OCI-LY3 (cell line): ENCODE measurements at regions not wholly inside any gene's neighbourhood (a gene's known extent, or its start where the extent isn't known, plus 50 kb on each side); places are given as distances from the start of the nearest gene placed in this dataset.

Source experiments
- H2AFZ ChIP-seq: fragments of 200-600, 300-600 bp; shearing (Covaris generic); 2 replicates; pipeline ENCODE4 v1.6.0; 2014; ENCODE audit warnings: antibody characterized with exemption, low read depth, low read length
- H3K27ac ChIP-seq: fragments of 200-600, 300-600 bp; sonication (generic); 2 replicates; pipeline ENCODE4 v1.5.1; 2014; ENCODE audit warnings: mild to moderate bottlenecking, low read length, moderate library complexity, mixed read lengths
- H3K27me3 ChIP-seq: fragments of 200-600, 300-600 bp; sonication (generic); 2 replicates; pipeline ENCODE4 v1.6.1; 2014; ENCODE audit warnings: low read depth, low read length, mixed read lengths
- H3K36me3 ChIP-seq: fragments of 200-600, 300-600 bp; sonication (generic); replicated peaks from 2 replicates; pipeline ENCODE3; 2014; ENCODE audit warnings: low read depth, low read length, mixed read lengths
- H3K4me1 ChIP-seq: fragments of 300-600, 200-600 bp; sonication (generic); 2 replicates; pipeline ENCODE4 v1.6.1; 2014; ENCODE audit warnings: low read length, mixed read lengths
- H3K4me2 ChIP-seq: fragments of 200-600, 300-600 bp; sonication (generic); 2 replicates; pipeline ENCODE4 v1.6.1; 2014; ENCODE audit warnings: low read length, mixed read lengths
- H3K4me3 ChIP-seq: fragments of 300-600, 200-600 bp; sonication (generic); 2 replicates; pipeline ENCODE4 v1.5.1; 2014; ENCODE audit warnings: antibody characterized with exemption, mild to moderate bottlenecking, low read length, moderate library complexity
- H3K79me2 ChIP-seq: fragments of 300-600, 200-600 bp; shearing (Covaris generic); 2 replicates; pipeline ENCODE4 v1.6.1; 2014; ENCODE audit warnings: mild to moderate bottlenecking, low read length, mixed read lengths
- H3K9ac ChIP-seq: fragments of 300-600, 200-600 bp; shearing (Covaris generic); 2 replicates; pipeline ENCODE4 v1.6.0; 2014; ENCODE audit warnings: mild to moderate bottlenecking, low read length, moderate library complexity
- H3K9me3 ChIP-seq: fragments of 200-600, 300-600 bp; shearing (Covaris generic); 2 replicates; pipeline ENCODE4 v1.6.1; 2014; ENCODE audit warnings: low read length, mixed read lengths; ENCODE audit not compliant: insufficient read depth
- H4K20me1 ChIP-seq: fragments of 200-600, 300-600 bp; sonication (generic); 2 replicates; pipeline ENCODE4 v1.6.1; 2016; ENCODE audit warnings: low read length, mixed read lengths; ENCODE audit not compliant: insufficient read depth
- EZH2phosphoT487 ChIP-seq: fragments of 200-600 bp; shearing (Covaris generic); IDR thresholded peaks from 2 replicates; pipeline ENCODE4 v1.6.1; 2018; ENCODE audit warnings: antibody characterized with exemption, mixed run types, low read depth
- TF ChIP-seq, protein P1 (sequence below): fragments of 200-600, 300-600 bp; sonication (generic); IDR thresholded peaks from 2 replicates; pipeline ENCODE4 v1.5.1; 2014; ENCODE audit warnings: antibody characterized with exemption, low read length, low read depth

DNA sequence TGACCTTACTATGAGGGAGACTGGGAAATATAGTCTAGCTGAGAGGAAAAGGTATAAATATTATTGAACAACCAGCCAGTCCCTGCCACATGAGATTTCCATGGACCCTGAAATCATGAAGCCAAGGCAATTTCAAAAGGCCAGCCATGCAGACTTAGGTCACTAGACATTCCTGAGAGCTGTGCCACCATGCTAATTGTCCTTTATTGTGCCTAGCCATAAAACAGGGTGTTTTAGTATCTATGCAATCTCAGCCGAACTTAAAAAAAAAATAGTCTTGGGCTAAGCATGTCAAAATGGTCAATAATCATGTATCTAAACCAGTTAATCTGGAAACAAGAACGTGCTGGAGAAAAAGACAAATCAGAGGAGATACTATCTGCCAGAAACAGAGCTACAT is 269.5 kb downstream of the LNPK start:
- no peaks in the 10 kb centered on the region for H3K9me3 ChIP-seq
- H3K4me2 ChIP-seq: no peak overlapping the region
- H2AFZ ChIP-seq: no peak overlapping the region
- no peak overlapping the region for H3K4me3 ChIP-seq
- H4K20me1 ChIP-seq: no peaks in the 10 kb centered on the region
- TF ChIP-seq, protein P1, sequence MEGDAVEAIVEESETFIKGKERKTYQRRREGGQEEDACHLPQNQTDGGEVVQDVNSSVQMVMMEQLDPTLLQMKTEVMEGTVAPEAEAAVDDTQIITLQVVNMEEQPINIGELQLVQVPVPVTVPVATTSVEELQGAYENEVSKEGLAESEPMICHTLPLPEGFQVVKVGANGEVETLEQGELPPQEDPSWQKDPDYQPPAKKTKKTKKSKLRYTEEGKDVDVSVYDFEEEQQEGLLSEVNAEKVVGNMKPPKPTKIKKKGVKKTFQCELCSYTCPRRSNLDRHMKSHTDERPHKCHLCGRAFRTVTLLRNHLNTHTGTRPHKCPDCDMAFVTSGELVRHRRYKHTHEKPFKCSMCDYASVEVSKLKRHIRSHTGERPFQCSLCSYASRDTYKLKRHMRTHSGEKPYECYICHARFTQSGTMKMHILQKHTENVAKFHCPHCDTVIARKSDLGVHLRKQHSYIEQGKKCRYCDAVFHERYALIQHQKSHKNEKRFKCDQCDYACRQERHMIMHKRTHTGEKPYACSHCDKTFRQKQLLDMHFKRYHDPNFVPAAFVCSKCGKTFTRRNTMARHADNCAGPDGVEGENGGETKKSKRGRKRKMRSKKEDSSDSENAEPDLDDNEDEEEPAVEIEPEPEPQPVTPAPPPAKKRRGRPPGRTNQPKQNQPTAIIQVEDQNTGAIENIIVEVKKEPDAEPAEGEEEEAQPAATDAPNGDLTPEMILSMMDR: no peak
- no peak for TF ChIP-seq EZH2phosphoT487
- no peaks in the 10 kb centered on the region for H3K36me3 ChIP-seq
- H3K4me1 ChIP-seq: peaks cover 6% of the 10 kb centered on the region; the same call in 1 of the 2 replicates
- no peak overlapping the region for H3K27ac ChIP-seq
- H3K27me3 ChIP-seq: no peaks in the 10 kb centered on the region
- H3K9ac ChIP-seq: no peak overlapping the region
- no peaks in the 10 kb centered on the region for H3K79me2 ChIP-seq

DNA sequence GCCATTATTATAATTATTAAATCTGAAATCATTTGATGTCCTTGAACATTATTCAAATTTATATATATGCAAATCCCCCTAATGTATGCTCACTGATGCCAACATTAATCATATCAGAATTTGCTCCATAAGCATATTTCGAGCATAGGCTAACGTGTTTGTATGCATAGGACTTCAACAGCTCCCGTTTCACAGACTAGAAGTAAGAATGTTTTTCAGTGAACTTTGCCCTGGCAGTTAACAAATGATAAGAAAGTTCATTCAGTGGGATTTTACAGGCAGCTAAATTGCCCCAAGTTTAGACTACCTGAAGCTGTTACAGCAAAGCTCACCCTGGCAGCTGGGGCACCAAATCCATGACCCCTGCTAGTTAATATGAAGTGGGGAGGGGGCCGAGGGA is 272.0 kb downstream of the LNPK start:
- H3K4me2 ChIP-seq: no peak overlapping the region
- TF ChIP-seq, protein P1: no peak
- no peak for TF ChIP-seq EZH2phosphoT487
- no peak overlapping the region for H3K27ac ChIP-seq
- H3K36me3 ChIP-seq: no peaks in the 10 kb centered on the region
- H2AFZ ChIP-seq: no peak overlapping the region
- no peaks in the 10 kb centered on the region for H3K79me2 ChIP-seq
- no peaks in the 10 kb centered on the region for H3K9me3 ChIP-seq
- peaks cover 6% of the 10 kb centered on the region; the same call in 1 of the 2 replicates for H3K4me1 ChIP-seq
- no peak overlapping the region for H3K4me3 ChIP-seq
- H4K20me1 ChIP-seq: no peaks in the 10 kb centered on the region
- no peak overlapping the region for H3K9ac ChIP-seq
- H3K27me3 ChIP-seq: no peaks in the 10 kb centered on the region

DNA sequence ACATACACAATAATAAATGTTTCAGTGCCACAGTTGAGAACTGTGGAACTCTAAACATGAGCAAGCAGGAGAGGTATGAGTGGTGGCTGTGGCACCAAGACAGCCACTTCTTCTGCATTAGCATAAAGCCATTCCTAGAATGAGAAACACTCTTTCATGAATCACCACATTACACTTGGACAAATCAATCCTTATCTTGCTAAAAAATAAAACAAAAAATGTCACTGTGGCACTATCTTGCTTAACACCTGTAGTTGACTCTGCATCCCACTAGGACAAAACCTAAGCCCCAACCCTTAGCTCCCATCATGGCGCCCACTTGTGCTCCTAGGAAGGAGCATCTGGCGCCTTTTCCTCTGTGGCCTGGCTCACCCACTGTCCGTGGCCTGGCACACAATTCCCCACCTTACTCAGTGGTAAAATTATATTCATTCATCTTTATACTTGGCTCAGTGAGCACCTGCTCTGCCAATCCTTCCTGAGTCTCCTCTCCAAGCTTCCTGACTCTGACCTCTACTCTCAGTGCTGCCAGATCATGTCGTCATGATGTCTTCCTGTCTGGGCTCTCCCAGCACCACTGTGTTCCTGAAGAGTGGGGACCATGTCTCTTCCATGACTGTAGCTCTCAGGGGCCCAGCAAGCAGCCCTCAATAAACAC is 272.9 kb downstream of the LNPK start:
- no peak overlapping the region for H2AFZ ChIP-seq
- H3K9me3 ChIP-seq: no peaks in the 10 kb centered on the region
- H3K4me3 ChIP-seq: no peak overlapping the region
- no peaks in the 10 kb centered on the region for H3K79me2 ChIP-seq
- H3K27ac ChIP-seq: no peak overlapping the region
- H3K27me3 ChIP-seq: no peaks in the 10 kb centered on the region
- no peaks in the 10 kb centered on the region for H4K20me1 ChIP-seq
- TF ChIP-seq EZH2phosphoT487: no peak
- H3K4me2 ChIP-seq: no peak overlapping the region
- H3K4me1 ChIP-seq: no peaks in the 10 kb centered on the region
- no peak overlapping the region for H3K9ac ChIP-seq
- no peaks in the 10 kb centered on the region for H3K36me3 ChIP-seq

DNA sequence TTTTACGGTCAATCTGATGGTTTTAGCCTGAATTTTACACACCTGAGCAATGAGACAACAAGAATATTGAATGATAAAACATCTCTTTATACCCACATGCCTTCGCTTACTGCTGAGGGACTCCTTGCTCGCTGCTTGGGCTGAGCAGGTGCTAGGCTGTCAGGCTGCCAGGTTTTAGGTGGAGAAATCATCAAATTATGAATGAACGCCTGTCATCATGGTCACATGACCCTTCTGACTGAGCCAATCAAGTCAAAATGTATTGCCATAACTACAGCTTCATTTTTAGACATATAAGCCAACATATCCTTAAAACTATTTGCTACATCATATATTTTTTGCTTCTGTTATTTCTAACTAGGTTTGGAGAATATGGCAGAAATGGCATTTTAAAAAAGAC is 274.0 kb downstream of the LNPK start:
- no peak overlapping the region for H3K27ac ChIP-seq
- H3K36me3 ChIP-seq: no peaks in the 10 kb centered on the region
- H3K4me1 ChIP-seq: no peaks in the 10 kb centered on the region
- no peak overlapping the region for H3K4me2 ChIP-seq
- no peaks in the 10 kb centered on the region for H4K20me1 ChIP-seq
- H3K79me2 ChIP-seq: no peaks in the 10 kb centered on the region
- no peaks in the 10 kb centered on the region for H3K27me3 ChIP-seq
- H3K9me3 ChIP-seq: no peaks in the 10 kb centered on the region
- no peak for TF ChIP-seq EZH2phosphoT487
- TF ChIP-seq, protein P1: no peak
- H3K9ac ChIP-seq: no peak overlapping the region
- H3K4me3 ChIP-seq: no peak overlapping the region
- H2AFZ ChIP-seq: no peak overlapping the region
